ENCODE measurements at regions not wholly inside any gene's neighbourhood (a gene's known extent, or its start where the extent isn't known, plus 50 kb on each side); places are given as distances from the start of the nearest gene placed in this dataset.

- Histone ChIP-seq H3K79me2 (ENCODE audit: low read length) (no peaks in the 10 kb centered on the region), H3F3A (ENCODE audit: insufficient read depth, low read length) (no peaks in the 10 kb centered on the region), H3K27me3 (replicated peaks; ENCODE audit: insufficient read depth, low read length) (no peaks in the 10 kb centered on the region), H3K9me3 (replicated peaks; ENCODE audit: insufficient read depth, low read length) (no peaks in the 10 kb centered on the region), H3K27ac (ENCODE audit: low read length) (no peak overlapping the region), H4K20me1 (ENCODE audit: insufficient read depth, low read length) (no peaks in the 10 kb centered on the region), H3K4me1 (ENCODE audit: low read length) (no peaks in the 10 kb centered on the region), H3K36me3 (replicated peaks; ENCODE audit: insufficient read depth, low read length) (no peaks in the 10 kb centered on the region), H3K4me2 (ENCODE audit: low read depth, low read length) (no peak overlapping the region), H3K9me2 (replicated peaks; ENCODE audit: insufficient read depth, low read length) (no peaks in the 10 kb centered on the region), H3K4me3 (ENCODE audit: low read length) (no peak overlapping the region), H2AFZ (ENCODE audit: low read length) (no peak overlapping the region), H3K9ac (ENCODE audit: low read length) (no peak overlapping the region)
- DNase-seq, result no peak
- TF ChIP-seq EZH2 (optimal IDR thresholded peaks at IDR 0.05; ENCODE audit: low read depth, low read length) (no peak), CTCF (IDR thresholded peaks at IDR 0.05; ENCODE audit: low read length) (no peak), EZH2phosphoT487 (IDR thresholded peaks at IDR 0.05; ENCODE audit: low read length) (no peak)
These were observed 175.9 kb upstream of the GHITM start for GRCh38 chr10:83963446-83963845.

GRCh38 chr10:83965473-83965872 lies 173.8 kb upstream of the GHITM start:
- H3K9ac ChIP-seq (ENCODE audit: low read length), result no peak overlapping the region
- TF ChIP-seq CTCF (IDR thresholded peaks at IDR 0.05; ENCODE audit: low read length) (no peak), EZH2phosphoT487 (IDR thresholded peaks at IDR 0.05; ENCODE audit: low read length) (no peak), EZH2 (optimal IDR thresholded peaks at IDR 0.05; ENCODE audit: low read depth, low read length) (no peak)
- H2AFZ ChIP-seq (ENCODE audit: low read length), result no peak overlapping the region
- H3K9me2 ChIP-seq (replicated peaks; ENCODE audit: insufficient read depth, low read length), result no peaks in the 10 kb centered on the region
- no peaks in the 10 kb centered on the region for H3F3A ChIP-seq (ENCODE audit: insufficient read depth, low read length)
- no peaks in the 10 kb centered on the region for H4K20me1 ChIP-seq (ENCODE audit: insufficient read depth, low read length)
- no peak overlapping the region for H3K27ac ChIP-seq (ENCODE audit: low read length)
- H3K36me3 ChIP-seq (replicated peaks; ENCODE audit: insufficient read depth, low read length), result no peaks in the 10 kb centered on the region
- H3K27me3 ChIP-seq (replicated peaks; ENCODE audit: insufficient read depth, low read length), result no peaks in the 10 kb centered on the region
- no peaks in the 10 kb centered on the region for H3K9me3 ChIP-seq (replicated peaks; ENCODE audit: insufficient read depth, low read length)
- H3K4me2 ChIP-seq (ENCODE audit: low read depth, low read length), result no peak overlapping the region
- DNase-seq, result no peak
- no peaks in the 10 kb centered on the region for H3K79me2 ChIP-seq (ENCODE audit: low read length)
- H3K4me1 ChIP-seq (ENCODE audit: low read length), result no peaks in the 10 kb centered on the region
- H3K4me3 ChIP-seq (ENCODE audit: low read length), result no peak overlapping the region

- no peaks in the 10 kb centered on the region for H3K9me2 ChIP-seq (replicated peaks; ENCODE audit: insufficient read depth, low read length)
- H3K4me2 ChIP-seq (ENCODE audit: low read depth, low read length), result no peak overlapping the region
- no peak overlapping the region for H3K9ac ChIP-seq (ENCODE audit: low read length)
- TF ChIP-seq EZH2phosphoT487 (IDR thresholded peaks at IDR 0.05; ENCODE audit: low read length), result no peak
- TF ChIP-seq EZH2 (optimal IDR thresholded peaks at IDR 0.05; ENCODE audit: low read depth, low read length), result no peak
- no peak for TF ChIP-seq CTCF (IDR thresholded peaks at IDR 0.05; ENCODE audit: low read length)
- no peak overlapping the region for H3K27ac ChIP-seq (ENCODE audit: low read length)
- no peaks in the 10 kb centered on the region for H3K4me1 ChIP-seq (ENCODE audit: low read length)
- H4K20me1 ChIP-seq (ENCODE audit: insufficient read depth, low read length), result no peaks in the 10 kb centered on the region
- H3K27me3 ChIP-seq (replicated peaks; ENCODE audit: insufficient read depth, low read length), result no peaks in the 10 kb centered on the region
- no peak for DNase-seq
- H3K4me3 ChIP-seq (ENCODE audit: low read length), result no peak overlapping the region
- H2AFZ ChIP-seq (ENCODE audit: low read length), result no peak overlapping the region
- H3F3A ChIP-seq (ENCODE audit: insufficient read depth, low read length), result no peaks in the 10 kb centered on the region
- H3K79me2 ChIP-seq (ENCODE audit: low read length), result no peaks in the 10 kb centered on the region
- H3K36me3 ChIP-seq (replicated peaks; ENCODE audit: insufficient read depth, low read length), result no peaks in the 10 kb centered on the region
- no peaks in the 10 kb centered on the region for H3K9me3 ChIP-seq (replicated peaks; ENCODE audit: insufficient read depth, low read length)
These were observed 171.3 kb upstream of the GHITM start for GRCh38 chr10:83968052-83968451.

All from MM.1S (cell line).